SK-N-SH (cell line): ENCODE measurements at regions not wholly inside any gene's neighbourhood (a gene's known extent, or its start where the extent isn't known, plus 50 kb on each side); places are given as distances from the start of the nearest gene placed in this dataset.

Experiments
- MXI1 ChIP-seq: IDR thresholded peaks from 2 replicates; pipeline ENCODE4 v1.6.1; 2012; ENCODE audit warnings: mild to moderate bottlenecking, low read depth, low read length, improper control_type of control experiment
- TF ChIP-seq, protein P1 (sequence below): fragments of 200-600 bp; sonication (generic); IDR thresholded peaks from 2 replicates; pipeline ENCODE4 v1.6.1; 2017; ENCODE audit warnings: antibody characterized with exemption, mild to moderate bottlenecking, moderate library complexity

DNA sequence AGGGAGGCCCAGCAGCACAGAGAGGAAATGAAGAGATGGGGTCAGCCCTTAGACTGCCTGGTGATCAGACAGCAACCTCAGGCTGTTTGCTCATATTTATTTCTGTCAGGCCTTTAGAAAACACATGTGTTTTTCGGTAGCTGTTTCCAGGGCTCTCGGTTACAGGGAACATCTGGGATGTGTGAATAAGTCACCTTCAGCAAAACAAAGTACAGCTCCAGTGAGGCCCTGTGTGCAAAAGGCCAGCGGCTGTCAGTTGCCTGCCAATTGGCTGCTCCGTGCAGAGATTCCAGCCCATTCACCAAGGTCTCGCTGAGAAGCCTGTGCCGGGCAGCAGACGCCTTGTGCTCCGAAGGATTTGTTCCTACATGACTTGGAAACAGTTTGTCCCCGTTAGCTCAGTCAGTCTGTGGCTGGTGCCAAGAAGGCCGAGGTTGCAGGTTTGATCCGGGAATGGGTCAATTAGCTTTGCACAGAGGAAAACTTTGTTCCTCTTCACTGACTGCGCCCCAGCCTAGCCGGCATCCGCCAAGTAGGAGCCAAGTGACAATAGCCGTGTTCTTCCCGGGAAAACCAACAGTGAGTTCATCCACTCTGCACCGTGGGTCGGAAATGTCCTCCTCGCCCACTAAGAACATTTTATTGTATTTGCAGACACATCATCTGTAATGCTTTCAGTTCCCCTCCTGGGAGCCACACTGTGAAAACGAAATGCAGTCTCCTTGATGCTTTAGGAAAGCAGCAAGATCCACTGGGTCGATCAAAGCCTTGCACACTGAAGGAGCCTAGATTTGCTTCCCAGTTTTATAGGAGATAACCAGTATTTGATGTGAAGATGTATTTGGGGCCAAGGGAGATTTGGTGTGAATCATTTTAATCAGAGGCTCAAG is 315.4 kb upstream of the CDYL start:
- TF ChIP-seq, protein P1, sequence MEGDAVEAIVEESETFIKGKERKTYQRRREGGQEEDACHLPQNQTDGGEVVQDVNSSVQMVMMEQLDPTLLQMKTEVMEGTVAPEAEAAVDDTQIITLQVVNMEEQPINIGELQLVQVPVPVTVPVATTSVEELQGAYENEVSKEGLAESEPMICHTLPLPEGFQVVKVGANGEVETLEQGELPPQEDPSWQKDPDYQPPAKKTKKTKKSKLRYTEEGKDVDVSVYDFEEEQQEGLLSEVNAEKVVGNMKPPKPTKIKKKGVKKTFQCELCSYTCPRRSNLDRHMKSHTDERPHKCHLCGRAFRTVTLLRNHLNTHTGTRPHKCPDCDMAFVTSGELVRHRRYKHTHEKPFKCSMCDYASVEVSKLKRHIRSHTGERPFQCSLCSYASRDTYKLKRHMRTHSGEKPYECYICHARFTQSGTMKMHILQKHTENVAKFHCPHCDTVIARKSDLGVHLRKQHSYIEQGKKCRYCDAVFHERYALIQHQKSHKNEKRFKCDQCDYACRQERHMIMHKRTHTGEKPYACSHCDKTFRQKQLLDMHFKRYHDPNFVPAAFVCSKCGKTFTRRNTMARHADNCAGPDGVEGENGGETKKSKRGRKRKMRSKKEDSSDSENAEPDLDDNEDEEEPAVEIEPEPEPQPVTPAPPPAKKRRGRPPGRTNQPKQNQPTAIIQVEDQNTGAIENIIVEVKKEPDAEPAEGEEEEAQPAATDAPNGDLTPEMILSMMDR = no peak
- no peak for TF ChIP-seq MXI1
